ENCODE measurements at regions not wholly inside any gene's neighbourhood (a gene's known extent, or its start where the extent isn't known, plus 50 kb on each side); places are given as distances from the start of the nearest gene placed in this dataset.

DNA sequence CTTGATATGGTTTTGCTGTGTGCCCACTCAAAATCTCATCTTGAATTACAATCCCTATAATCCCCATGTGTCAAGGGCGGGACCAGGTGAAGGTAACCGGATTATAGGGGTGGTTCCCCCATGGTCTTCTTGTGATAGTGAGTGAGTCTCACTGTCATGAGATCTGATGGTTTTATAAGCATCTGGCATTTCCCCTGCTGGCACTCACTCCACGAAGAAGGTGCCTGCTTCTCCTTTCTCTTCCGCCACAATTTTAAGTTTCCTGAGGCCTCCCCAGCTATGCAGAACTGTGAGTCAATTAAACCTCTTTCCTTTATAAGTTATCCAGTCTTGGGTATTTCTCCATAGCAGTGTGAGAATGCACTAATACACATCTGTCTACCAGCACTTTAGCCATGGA lies 109.5 kb upstream of the SDK1 start:
- no peak overlapping the region for H3K4me3 Mint-ChIP-seq (ENCODE audit: low read depth)
- no peak for DNase-seq (ENCODE audit: low spot score, unreplicated experiment)
- H3K27ac Mint-ChIP-seq, result peak overlapping the region; percentile 33
- no peaks in the 10 kb centered on the region for H3K27me3 Mint-ChIP-seq
- peaks cover 22% of the 10 kb centered on the region for H3K4me1 Mint-ChIP-seq (ENCODE audit: low read depth)
- peaks cover 12% of the 10 kb centered on the region for H3K9me3 Mint-ChIP-seq (ENCODE audit: low read depth)
- H3K36me3 Mint-ChIP-seq (ENCODE audit: insufficient read depth), result peaks cover 8% of the 10 kb centered on the region
- TF ChIP-seq, protein P1, sequence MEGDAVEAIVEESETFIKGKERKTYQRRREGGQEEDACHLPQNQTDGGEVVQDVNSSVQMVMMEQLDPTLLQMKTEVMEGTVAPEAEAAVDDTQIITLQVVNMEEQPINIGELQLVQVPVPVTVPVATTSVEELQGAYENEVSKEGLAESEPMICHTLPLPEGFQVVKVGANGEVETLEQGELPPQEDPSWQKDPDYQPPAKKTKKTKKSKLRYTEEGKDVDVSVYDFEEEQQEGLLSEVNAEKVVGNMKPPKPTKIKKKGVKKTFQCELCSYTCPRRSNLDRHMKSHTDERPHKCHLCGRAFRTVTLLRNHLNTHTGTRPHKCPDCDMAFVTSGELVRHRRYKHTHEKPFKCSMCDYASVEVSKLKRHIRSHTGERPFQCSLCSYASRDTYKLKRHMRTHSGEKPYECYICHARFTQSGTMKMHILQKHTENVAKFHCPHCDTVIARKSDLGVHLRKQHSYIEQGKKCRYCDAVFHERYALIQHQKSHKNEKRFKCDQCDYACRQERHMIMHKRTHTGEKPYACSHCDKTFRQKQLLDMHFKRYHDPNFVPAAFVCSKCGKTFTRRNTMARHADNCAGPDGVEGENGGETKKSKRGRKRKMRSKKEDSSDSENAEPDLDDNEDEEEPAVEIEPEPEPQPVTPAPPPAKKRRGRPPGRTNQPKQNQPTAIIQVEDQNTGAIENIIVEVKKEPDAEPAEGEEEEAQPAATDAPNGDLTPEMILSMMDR (IDR thresholded peaks at IDR 0.05; ENCODE audit: unreplicated experiment), result no peak

GRCh38 chr7:3192669-3193068 lies 108.4 kb upstream of the SDK1 start:
- TF ChIP-seq, protein P1 (IDR thresholded peaks at IDR 0.05; ENCODE audit: unreplicated experiment), result no peak
- Mint-ChIP-seq H3K4me1 (ENCODE audit: low read depth) (peaks cover 33% of the 10 kb centered on the region), H3K36me3 (ENCODE audit: insufficient read depth) (peaks cover 8% of the 10 kb centered on the region), H3K4me3 (ENCODE audit: low read depth) (no peak overlapping the region), H3K27me3 (no peaks in the 10 kb centered on the region), H3K27ac (no peak overlapping the region), H3K9me3 (ENCODE audit: low read depth) (peaks cover 12% of the 10 kb centered on the region)
- no peak for DNase-seq (ENCODE audit: low spot score, unreplicated experiment)

DNA sequence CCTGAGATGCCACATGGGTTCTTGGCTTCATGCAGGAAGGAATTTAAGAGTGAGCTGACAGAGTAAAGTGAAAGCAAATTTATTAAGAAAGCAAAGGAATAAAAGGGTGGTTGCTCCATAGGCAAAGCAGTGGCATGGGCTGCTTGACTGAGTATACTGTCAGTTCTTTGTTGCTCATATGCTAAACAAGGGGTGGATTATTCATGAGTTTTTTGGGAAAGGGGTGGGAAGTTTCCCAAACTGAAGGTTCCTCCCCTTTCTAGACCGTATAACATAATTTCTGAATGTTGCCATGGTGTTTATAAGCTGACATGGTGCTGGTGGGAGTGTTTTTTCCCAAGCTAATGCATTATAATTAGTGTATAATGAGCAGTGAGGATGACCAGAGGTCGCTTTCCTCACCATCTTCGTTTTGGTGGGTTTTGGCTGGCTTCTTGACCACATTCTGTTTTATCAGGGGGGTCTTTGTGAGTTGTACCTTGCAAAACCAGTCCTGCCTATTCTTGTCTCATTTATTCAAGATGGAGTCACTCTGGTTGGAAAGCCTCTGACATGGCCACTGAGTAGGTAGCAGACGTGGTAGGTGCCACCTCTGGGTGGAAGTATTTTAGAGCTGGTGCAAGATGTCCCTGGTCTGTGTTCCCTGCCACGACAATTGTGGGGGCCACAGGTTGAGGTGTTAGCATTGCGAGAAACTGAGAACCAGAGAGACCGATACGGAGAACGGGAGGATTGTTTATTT lies 107.5 kb upstream of the SDK1 start:
- Mint-ChIP-seq H3K4me3 (ENCODE audit: low read depth) (no peak overlapping the region), H3K27ac (no peak overlapping the region), H3K27me3 (no peaks in the 10 kb centered on the region), H3K4me1 (ENCODE audit: low read depth) (peaks cover 39% of the 10 kb centered on the region), H3K36me3 (ENCODE audit: insufficient read depth) (peaks cover 8% of the 10 kb centered on the region), H3K9me3 (ENCODE audit: low read depth) (peaks cover 12% of the 10 kb centered on the region)
- TF ChIP-seq, protein P1 (IDR thresholded peaks at IDR 0.05; ENCODE audit: unreplicated experiment), result no peak
- DNase-seq (ENCODE audit: low spot score, unreplicated experiment), result no peak

DNA sequence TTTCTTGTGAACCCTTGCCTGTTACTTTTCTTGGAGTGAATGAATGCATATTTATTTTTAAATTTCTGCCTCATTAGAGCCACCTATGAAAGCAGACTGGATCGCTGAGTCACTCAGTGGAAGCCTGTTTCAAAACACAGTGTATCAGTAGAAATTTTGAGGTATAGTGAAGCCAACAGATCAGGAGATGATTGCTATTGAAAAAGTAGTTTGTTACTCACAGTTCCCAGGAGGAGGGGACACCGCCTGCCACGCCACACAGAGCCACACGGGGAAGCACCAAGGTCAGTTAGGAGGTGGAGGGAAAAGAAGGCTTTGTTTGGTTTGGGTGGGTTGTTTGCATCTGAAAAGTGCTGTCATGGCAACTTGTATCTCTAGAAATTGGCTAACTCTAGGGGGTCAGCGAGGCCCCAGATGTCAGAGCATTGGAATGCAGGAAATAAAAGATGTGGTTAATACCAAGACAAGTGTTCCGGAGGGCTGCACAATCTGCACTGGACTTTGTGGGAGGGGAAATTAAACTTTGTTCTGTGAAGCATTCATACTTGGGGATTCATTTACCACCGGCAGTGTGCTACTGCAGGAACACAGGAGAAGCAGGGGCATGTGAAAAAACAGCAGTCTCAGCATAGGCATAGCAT lies 106.4 kb upstream of the SDK1 start:
- TF ChIP-seq, protein P1 (IDR thresholded peaks at IDR 0.05; ENCODE audit: unreplicated experiment), result peak; percentile 45
- H3K27me3 Mint-ChIP-seq, result no peaks in the 10 kb centered on the region
- H3K36me3 Mint-ChIP-seq (ENCODE audit: insufficient read depth), result peaks cover 10% of the 10 kb centered on the region
- peak; percentile 37 for DNase-seq (ENCODE audit: low spot score, unreplicated experiment)
- peak overlapping the region; percentile 97 for H3K27ac Mint-ChIP-seq
- H3K4me1 Mint-ChIP-seq (ENCODE audit: low read depth), result peaks cover 37% of the 10 kb centered on the region
- H3K9me3 Mint-ChIP-seq (ENCODE audit: low read depth), result peaks cover 16% of the 10 kb centered on the region
- peak overlapping the region; percentile 2 for H3K4me3 Mint-ChIP-seq (ENCODE audit: low read depth)

- peaks cover 20% of the 10 kb centered on the region for H3K9me3 Mint-ChIP-seq (ENCODE audit: low read depth)
- no peak overlapping the region for H3K4me3 Mint-ChIP-seq (ENCODE audit: low read depth)
- no peaks in the 10 kb centered on the region for H3K27me3 Mint-ChIP-seq
- H3K36me3 Mint-ChIP-seq (ENCODE audit: insufficient read depth), result peaks cover 10% of the 10 kb centered on the region
- peak overlapping the region; percentile 97 for H3K27ac Mint-ChIP-seq
- TF ChIP-seq, protein P1 (IDR thresholded peaks at IDR 0.05; ENCODE audit: unreplicated experiment), result no peak
- DNase-seq (ENCODE audit: low spot score, unreplicated experiment), result no peak
- peaks cover 37% of the 10 kb centered on the region for H3K4me1 Mint-ChIP-seq (ENCODE audit: low read depth)
These were observed 105.9 kb upstream of the SDK1 start for GRCh38 chr7:3195160-3195559.
